HG03045 (cell line): ENCODE measurements at regions not wholly inside any gene's neighbourhood (a gene's known extent, or its start where the extent isn't known, plus 50 kb on each side); places are given as distances from the start of the nearest gene placed in this dataset.

Experiments
- ATAC-seq: cut with Tn5 transposase; IDR thresholded peaks from one replicate; pipeline ENCODE4 v1.9.1; 2021; ENCODE audit warnings: mild to moderate bottlenecking, moderate library complexity; ENCODE audit not compliant: unreplicated experiment

DNA sequence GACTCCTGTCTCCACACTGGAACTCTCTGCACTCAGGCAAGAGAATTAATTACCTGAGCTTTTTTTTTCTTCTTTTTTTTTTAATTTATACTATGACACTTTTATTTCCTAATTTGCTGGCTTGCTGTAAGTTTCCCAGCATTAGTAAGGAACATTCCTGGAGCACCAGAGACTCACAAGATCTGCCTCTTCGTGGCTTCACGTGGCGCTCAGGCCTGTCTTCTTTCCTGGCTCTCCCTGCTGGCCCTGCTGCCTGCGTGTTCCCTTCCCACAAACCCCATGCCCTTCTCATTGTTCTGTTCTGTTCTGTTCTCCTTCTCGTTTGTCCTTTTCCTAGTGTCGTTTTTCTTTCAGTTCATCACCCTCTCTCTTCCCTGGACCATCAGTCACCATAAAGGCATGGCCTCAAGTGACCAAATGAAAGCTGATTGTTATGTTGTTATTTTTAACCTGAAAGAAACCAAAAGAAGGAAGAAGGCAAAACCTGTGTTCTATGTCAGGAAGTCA, 591.6 kb upstream of the PFKP start:
- ATAC-seq: no peak

DNA sequence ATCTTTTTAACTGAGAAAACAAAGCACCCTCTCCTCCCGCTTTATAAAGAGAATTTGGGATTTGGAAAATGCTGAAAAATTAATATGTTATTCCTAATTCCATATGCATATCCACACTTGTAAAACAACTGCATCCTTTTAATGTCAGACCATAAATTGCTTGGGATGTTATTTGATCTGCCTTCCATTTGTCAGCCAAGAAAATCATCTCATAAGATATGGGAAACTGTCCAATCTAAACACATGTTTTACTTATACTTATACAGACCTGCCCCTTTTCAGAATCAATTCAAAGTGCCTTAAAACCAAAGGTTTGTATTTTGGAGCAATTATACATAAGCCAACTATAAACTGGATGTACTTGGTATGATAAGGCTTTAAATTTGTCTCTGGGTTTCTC, 595.5 kb upstream of the PFKP start:
- ATAC-seq: no peak

DNA sequence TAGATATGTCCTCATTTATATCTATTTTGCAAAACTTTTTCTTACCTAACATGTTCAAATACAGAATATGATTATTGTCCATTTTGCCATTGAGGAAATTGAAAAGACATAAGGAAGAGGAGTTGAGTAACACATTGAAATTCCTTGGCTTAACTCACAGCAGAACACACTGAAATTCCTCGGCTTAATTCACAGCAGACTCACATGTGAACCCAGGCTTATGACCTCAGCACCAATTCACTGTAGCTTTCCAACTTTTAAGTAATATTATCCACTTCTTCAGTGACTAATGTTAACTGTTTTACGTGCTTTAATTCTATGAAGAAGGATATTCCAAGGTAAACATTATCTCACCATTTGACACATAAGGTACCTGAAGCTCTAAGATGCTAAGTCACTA, 597.5 kb upstream of the PFKP start:
- no peak for ATAC-seq

DNA sequence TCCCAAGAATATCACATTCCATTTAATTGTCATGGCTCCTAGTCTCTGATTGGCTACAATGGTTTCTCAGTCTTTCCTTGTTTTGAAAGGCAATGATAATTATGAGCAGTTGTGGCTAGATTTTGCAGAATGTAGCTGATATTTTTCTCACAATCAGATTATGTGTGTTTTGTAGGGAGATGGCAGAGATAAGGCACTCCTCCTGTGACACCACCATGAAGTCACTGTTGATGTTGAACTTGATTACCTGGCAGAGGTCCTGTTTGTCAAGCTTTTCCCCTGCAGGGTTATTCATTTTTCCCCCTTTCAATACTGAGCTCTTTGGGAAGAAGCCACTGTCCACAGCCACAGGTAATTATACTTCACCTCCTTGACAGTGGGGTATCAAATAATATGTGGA, 602.9 kb upstream of the PFKP start:
- no peak for ATAC-seq

DNA sequence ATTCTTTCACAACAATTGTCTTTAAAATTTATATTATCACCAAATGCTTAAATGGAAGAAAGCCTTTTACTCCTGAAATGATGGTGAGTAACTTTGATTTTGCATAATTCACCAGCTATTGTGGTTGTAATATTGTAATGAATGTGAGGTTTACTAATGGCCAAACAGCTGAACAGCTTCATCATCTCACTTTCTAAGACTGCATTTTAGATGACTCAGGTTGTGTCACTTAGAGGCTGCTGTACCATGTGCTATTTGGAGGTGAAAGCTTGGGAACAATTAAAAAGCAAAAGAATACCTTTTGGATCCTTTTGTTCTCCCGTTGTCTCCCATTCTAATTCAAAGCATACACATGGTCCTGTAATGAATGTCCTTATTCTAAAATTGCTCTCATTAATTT, 604.0 kb upstream of the PFKP start:
- ATAC-seq: no peak

DNA sequence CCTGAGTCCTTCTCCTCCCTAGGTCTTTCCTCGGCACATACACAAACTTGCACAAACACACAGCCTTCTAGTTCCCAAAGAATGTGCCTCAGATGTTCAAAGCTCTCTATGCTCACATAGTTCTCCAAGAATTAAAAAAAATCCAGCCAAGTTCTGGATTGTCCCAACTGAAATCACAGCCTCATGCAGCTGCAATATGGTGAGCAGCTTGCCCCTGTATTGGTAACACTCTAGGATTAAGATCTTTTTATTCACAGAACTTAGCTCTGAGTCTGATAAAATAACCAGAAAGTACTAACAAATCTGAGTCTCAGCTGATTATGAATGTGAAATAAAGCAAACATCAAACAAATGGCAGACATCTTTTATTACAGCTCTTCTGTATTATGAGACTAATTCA, 604.8 kb upstream of the PFKP start:
- ATAC-seq: no peak

DNA sequence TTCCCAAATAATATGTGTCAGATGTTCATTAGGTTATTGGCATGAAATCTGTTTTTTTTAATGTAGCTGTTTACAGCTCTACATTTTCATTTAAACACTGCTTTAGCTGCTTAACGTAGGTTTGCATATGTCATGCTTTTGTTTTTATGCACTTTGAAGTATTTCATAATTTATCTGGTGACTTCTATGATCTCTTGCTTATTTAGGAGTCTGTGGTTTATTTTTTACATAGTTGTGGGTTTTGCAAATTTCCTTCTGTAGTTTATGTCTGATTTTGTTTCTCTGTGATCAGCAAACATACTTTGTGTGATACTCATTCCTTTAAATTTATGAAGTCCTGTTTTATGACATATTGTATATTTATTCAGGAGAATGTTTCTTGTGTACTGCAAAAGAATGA, 606.5 kb upstream of the PFKP start:
- ATAC-seq: no peak

DNA sequence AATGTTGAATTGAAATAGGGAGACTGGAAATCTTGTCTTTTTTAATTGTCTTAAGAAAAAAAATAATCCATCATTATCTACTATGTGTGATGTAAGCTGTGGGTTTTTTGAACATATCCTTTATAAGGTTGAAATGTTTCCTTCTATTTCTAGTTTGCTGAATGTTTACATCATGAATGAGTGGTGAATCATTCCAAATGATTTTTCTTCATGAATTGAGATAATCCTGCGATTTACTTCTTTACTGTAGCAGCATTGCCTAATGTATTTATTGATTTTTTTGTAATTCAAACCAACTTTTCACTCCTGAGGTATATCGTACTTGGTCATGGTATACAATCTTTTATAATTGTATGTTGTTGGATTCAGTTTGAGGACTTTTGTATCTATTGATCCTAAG, 607.6 kb upstream of the PFKP start:
- ATAC-seq: no peak

DNA sequence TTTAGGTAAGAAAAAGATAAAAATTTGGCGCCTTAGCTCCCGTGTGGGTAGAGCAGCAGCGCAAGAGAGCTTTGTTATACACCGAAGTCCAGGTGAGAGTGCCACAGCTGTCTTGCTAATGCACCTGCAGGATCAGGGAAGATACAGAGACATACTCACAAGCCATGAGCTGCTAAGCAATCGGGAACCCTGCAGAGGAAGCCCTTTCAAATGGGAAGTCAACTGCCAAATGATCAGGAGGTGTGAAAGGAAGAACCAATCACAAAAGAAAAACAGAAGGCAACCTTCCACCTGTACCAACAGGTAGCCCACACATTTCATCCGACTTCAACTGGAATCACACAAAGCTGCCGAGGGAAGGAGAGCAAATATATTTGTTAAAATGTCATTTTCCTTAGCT, 610.5 kb upstream of the PFKP start:
- ATAC-seq: no peak

DNA sequence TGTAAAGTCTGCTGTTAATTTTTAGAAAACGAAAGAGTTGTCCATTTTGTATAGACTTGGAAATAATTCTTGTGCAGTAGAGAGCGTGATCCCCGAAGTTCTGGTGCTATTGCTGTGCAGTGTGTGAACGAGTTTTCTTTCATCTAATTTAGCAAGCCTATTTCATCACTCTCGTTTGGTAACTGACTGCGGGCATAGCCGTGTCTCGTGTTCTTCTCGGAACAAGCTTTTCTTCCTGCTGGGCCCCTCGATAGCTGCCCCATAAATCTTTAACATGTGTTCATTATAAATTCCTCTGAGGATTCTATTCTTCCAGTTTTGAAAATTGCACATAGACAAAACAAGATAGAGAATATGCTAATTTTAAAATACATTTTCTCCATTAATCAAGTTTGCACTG, 622.0 kb upstream of the PFKP start:
- ATAC-seq: no peak

DNA sequence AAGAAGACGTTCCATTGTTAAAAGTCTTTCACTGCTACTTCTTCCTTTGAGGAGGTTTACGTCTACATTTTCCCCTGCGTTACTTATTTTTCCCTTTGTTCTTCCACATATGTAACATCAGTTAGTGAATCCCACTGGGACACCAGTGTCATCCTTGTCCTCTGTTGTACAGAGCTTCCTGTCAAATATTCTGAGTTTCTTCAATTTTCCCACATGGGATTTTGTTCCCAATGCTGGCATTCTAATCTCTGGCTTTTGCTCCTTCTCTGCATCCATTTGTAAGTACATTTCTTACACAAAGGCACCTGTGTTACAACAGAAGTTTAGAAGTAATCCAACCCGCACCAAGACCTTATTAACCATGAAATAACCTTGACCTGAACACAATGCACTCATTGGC, 627.4 kb upstream of the PFKP start:
- ATAC-seq: no peak

DNA sequence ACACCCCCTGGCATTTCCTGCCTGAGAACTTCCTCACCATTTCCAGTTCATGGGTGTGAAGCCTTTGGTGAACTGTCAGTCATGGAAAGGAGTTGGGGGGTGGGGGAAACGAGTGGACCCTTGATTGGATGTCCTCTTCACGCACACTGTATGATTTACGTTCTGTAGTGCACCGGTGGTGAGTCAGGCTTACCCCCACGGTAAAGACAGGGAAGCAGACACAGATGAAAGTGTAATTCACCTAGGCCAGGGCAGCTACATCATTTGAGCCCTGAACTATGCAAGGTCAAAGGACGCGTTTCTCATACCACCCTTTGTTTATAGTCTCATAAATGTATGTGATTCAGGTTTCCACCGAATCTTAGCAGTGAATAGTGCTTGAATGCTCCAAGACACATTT, 628.3 kb upstream of the PFKP start:
- no peak for ATAC-seq

DNA sequence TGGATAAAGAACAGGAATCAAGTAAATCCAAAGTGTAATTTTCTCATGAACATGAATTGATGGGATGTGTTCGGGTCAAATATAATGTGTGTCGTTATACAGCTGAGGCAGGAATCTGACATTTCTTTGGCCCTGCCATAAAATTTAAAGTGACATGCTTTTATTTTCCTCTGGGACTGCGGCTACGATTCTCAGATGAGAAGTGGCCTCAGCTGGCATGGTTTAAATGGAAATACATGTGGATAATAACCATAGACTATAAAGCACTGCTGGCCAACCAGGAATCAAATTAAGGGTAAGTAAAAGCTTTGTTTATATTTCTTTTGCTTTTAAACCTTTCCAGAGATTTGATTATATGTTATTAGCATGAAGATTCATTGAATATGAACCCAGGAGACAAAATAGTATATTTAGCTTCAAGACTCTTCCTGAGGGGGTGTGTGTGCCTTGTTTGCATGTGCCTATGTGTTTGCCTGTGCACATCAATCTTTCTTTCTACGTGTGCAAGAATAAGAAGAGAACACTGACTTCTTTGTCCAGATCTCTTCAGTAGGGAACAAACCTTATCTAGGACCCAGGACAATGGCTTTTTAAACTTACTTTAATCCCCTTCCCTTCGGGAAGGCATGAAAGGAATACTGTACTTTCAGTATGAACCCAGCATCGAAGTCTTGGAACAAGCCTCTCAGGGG, 629.0 kb upstream of the PFKP start:
- no peak for ATAC-seq

DNA sequence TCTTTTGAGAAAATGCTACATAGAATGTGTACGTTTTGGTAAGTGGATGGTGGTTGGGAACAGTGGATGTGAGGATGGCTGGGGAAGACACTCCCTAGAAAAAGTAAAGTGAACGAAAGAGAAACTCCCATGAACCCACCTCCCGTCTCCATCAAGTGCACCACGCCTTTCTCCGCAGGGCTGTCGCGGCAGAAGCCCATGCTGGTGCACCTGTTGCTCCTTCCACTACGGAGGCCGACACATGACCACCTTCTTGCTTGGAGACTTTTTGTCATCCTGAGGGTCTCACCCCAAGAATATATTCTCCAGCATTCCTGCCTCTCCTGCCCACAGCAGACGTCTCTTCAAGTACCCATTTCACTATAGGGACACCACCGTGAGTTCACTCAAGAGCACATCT, 630.4 kb upstream of the PFKP start:
- no peak for ATAC-seq

DNA sequence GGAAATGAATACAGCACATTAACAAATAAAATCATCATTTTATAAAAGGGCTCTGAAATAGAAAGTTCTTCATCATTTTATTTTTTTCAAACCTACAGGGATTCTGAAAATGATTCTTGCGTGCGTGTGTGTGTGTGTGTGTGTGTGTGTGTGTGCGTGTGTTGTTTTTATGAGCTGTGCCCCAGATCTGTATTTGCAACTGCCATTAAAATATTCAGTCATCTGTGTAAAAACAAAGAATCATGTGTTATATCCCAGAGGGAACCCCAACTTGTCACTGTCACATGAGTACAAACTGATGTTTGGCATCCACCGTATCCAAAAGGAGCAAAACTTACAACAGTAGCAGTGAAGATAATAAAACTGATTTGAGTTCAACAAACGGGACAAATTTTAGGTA, 635.4 kb upstream of the PFKP start:
- no peak for ATAC-seq

DNA sequence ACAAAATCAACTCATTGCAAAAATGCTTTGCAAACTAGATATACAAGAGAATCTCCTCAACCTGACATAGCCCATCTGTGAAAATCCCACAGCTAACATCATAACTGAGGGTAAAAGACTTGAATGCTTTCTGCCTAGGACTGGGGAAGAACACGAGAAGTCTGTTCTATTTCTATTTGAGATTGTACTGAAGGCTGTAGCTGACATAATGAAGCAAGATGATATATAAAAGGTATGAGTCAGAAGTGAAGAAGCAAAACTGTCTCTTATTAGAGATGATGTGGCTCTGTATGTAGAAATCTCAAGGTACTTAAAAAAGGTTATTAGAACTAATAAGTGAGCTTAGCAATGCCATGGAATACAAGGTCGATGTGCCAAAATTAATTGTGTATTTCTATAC, 639.9 kb upstream of the PFKP start:
- ATAC-seq: no peak

DNA sequence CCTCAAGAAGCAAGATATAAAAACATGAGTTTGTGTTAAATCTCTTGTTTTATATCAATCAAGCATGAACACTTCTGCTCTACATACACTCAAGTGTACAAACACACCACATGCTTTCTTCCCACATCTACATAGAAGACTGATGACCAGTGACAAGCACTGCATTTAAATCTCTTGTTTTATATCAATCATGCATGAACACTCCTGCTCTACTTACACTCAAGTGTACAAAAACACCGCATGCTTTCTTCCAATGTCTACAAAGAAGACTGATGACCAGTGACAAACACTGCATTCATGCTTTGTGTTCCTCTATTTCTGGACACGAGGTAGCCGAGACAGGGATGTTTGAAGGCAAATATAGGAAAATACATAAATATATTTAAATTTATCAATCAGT, 642.0 kb upstream of the PFKP start:
- no peak for ATAC-seq

DNA sequence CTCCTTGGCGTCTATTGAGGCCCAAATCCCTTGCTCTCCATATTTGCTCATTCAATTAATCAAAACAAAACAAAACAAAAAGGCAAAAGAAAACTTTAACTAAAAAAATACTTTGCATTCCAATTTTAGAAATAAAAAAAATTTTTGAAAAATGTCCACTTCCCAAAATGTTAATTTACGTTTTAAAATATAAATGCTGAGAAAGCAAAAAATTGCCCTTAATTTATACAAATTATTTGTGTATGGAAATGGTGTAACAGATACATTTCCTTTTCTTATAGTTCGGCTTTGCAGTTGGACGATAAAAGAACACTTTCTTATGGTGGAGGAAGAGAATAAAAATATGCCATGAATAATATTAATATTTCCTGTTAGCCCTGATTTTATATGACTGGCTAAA, 652.8 kb upstream of the PFKP start:
- ATAC-seq: no peak

DNA sequence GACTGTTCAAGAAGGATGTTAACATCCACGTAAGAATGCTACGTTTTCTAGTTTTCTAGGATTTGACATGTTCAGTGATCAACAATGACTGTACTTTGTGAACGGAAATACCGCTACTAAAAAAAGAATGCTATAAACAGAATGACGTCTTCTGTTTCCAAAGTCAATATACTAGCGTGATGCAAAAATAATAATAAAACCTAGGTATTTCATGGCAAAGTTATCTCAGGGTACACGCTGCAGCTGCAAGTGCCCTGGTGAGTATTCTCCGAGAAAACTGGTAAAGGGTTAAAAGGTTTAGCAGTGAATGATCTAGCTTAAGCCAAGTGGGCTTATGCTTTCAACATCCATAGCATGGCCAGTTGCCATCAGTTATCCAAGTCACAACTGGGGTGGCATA, 653.3 kb upstream of the PFKP start:
- no peak for ATAC-seq

DNA sequence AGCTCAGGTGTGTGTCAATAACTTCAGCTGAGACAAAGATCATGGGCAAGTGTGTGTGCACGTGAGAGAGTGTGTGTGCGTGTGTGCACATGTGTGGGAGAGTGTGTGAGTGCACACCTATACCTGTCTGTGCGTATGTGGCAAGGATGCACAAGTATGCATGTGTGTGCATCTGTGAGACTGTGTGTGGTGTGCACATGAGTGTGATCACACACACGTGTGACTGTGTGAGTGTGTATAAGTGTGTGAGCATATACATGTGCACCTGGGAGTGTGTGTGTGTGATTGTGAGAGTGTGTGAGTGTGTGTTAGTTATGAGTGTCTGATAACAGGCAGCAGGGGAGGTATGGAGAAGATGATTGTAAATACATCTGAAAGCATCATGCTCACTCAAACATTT, 657.3 kb upstream of the PFKP start:
- no peak for ATAC-seq

DNA sequence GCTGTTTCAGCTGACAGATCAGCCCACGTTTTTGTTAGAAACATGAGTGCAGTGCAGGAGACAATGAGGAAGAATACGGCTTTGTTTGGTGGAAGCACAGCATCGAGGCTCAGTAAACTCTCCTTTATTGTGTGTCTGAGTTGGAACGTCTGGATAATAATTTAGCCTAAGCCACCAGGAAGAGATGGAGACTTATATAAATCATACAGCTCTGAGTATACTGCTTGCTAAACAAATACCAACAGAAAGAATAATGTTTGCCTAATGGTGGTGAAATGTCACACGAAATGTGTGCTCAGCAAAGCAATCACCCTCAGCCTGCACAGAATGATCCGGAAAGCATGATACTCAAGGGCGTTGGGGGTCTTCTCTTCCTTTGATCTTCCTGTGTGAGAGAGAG, 664.1 kb upstream of the ADARB2 start:
- ATAC-seq: no peak

DNA sequence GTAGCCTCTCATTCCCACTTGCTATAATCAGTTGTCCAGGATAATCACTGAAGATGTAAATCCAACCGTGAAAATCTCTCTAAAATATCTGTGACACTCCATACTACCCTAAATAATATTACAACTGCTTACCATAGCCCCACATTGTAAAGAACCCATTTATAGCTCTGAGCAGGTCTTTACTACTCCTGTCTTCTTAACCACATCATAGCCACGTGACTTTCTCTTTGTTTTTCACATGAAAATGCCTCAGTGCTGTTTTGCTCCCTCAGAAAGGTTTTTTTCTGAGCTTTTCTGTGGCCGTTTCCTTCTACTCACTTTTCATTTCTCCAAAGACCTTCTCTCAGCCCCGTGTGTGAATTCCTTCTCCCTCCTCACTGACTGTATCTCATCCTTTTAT, 662.2 kb upstream of the ADARB2 start:
- ATAC-seq: no peak

DNA sequence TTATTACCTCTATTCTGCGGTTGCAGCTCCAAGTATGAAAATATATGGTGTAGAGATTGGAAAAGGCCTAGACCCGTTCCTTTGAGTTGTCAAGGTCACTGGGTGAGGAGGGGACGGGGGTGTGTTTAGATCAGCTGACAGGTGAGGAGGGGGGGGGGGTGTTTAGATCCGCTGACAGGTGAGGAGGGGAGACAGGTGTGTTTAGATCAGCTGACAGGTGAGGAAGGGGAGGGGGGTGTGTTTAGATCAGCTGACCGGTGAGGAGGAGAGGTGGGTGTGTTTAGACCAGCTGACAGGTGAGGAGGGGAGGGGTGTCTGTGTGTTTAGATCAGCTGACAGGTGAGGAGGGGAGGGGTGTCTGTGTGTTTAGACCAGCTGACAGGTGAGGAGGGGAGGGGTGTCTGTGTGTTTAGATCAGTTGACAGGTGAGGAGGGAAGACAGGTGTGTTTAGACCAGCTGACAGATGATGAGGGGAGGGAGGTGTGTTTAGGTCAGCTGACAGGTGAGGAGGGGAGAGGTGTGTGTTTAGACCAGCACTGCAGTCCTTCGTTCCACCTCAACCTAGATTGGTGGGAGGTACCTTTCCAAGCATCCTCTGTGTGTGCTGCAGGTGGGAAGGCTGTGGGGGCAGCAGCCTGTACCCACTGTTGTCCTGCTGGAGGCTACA, 655.0 kb upstream of the ADARB2 start:
- ATAC-seq: no peak
